Tibial nerve (tissue), 3 donors: ENCODE measurements at regions not wholly inside any gene's neighbourhood (a gene's known extent, or its start where the extent isn't known, plus 50 kb on each side); places are given as distances from the start of the nearest gene placed in this dataset.

ENCODE experiments used
- POLR2A ChIP-seq, 2 donors: fragments of 450-650 bp; IDR thresholded peaks; one replicate each; pipeline ENCODE4 v1.6.1; 2017; ENCODE audit warnings: antibody characterized with exemption in 2 of 2, mild to moderate bottlenecking in 2 of 2, moderate library complexity in 2 of 2
- TF ChIP-seq, protein P1 (sequence below), 5 experiments: fragments of 200-600 bp in 3 of 5; fragments of 450-650 bp in 2 of 5; sonication (generic) in 3 of 5; IDR thresholded peaks; one replicate each; pipeline ENCODE4 v1.5.1; 2016 to 2019; ENCODE audit warnings: antibody characterized with exemption in 5 of 5, mild to moderate bottlenecking in 3 of 5, moderate library complexity in 2 of 5

DNA sequence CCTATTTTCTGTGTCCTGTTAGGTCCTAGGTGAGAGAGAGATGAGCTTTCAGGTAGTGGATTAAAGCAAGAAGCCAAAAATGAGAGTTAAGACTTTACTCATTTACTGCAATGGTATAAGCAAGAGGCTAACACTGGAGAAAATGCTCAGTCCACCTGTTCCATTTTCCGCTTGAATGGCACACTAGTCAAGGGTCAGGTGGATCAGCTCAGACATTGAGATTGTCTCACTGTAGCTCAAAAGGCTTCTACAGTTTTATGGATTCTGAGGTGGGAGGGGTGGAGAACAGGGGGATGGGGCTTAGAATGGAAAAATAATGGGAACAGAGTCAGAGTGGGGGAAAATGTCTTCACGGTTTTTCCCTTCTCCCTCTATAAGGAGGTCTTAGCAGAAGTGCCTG is 57.3 kb upstream of the MUCL1 start:
- TF ChIP-seq, protein P1, sequence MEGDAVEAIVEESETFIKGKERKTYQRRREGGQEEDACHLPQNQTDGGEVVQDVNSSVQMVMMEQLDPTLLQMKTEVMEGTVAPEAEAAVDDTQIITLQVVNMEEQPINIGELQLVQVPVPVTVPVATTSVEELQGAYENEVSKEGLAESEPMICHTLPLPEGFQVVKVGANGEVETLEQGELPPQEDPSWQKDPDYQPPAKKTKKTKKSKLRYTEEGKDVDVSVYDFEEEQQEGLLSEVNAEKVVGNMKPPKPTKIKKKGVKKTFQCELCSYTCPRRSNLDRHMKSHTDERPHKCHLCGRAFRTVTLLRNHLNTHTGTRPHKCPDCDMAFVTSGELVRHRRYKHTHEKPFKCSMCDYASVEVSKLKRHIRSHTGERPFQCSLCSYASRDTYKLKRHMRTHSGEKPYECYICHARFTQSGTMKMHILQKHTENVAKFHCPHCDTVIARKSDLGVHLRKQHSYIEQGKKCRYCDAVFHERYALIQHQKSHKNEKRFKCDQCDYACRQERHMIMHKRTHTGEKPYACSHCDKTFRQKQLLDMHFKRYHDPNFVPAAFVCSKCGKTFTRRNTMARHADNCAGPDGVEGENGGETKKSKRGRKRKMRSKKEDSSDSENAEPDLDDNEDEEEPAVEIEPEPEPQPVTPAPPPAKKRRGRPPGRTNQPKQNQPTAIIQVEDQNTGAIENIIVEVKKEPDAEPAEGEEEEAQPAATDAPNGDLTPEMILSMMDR (IDR thresholded peaks at IDR 0.05), result no peak
- TF ChIP-seq POLR2A (IDR thresholded peaks at IDR 0.05), result no peak
